HEK293 (cell line): ENCODE measurements at regions not wholly inside any gene's neighbourhood (a gene's known extent, or its start where the extent isn't known, plus 50 kb on each side); places are given as distances from the start of the nearest gene placed in this dataset.

Source experiments
- CTCF ChIA-PET: fragments of 350-600 bp; formaldehyde crosslinking; extraction: SDS; loops from one replicate; lab custom pipeline; 2021; ENCODE audit warnings: antibody characterized with exemption; lab: Yijun Ruan, JAX
- POLR2A ChIA-PET: fragments of 300-600 bp; formaldehyde crosslinking; extraction: SDS; loops from one replicate; lab custom pipeline; 2020; ENCODE audit warnings: antibody characterized with exemption, inconsistent platforms; lab: Yijun Ruan, JAX
- H3K27ac ChIP-seq: fragments of 200-500 bp; sonication (Bioruptor generic); 2 replicates; pipeline ENCODE4 v1.5.1; 2014; ENCODE audit warnings: low read depth, low read length, control low read depth, inconsistent platforms; ENCODE audit errors: extremely low read depth
- H3K36me3 ChIP-seq, 2 experiments: fragments of 200-500 bp in 1 of 2; sonication (Bioruptor generic) in 1 of 2; 1 replicate in 1 of 2; 2 replicates in 1 of 2; pipeline ENCODE4 v1.5.1; 2014 to 2017; ENCODE audit warnings: inconsistent platforms in 2 of 2, low read length in 2 of 2; ENCODE audit not compliant: control insufficient read depth in 2 of 2, insufficient read depth in 1 of 2
- H3K4me1 ChIP-seq: fragments of 200-500 bp; sonication (Bioruptor generic); 2 replicates; pipeline ENCODE4 v1.5.1; 2014; ENCODE audit warnings: mild to moderate bottlenecking, low read length, inconsistent platforms; ENCODE audit not compliant: control insufficient read depth, insufficient read depth
- H3K4me3 ChIP-seq: 2 replicates; pipeline ENCODE4 v1.5.1; 2011; ENCODE audit warnings: low read depth, mild to moderate bottlenecking, control low read depth, low read length, moderate library complexity
- H3K9me3 ChIP-seq: fragments of 200-500 bp; sonication (Bioruptor generic); 2 replicates; pipeline ENCODE4 v1.5.1; 2014; ENCODE audit warnings: low read depth, low read length, inconsistent platforms; ENCODE audit not compliant: control insufficient read depth, insufficient read depth
- HOXC10 ChIP-seq: sonication (generic); formaldehyde crosslinking; IDR thresholded peaks from 2 replicates; pipeline ENCODE4 v1.8.1; 2023; ENCODE audit warnings: mild to moderate bottlenecking, missing genetic modification reagents
- MEIS1 ChIP-seq: sonication (generic); formaldehyde crosslinking; IDR thresholded peaks from 2 replicates; pipeline ENCODE4 v1.8.1; 2022; ENCODE audit warnings: missing genetic modification reagents, mild to moderate bottlenecking, borderline replicate concordance
- ZFP69B ChIP-seq: fragments of 450-650 bp; formaldehyde crosslinking; IDR thresholded peaks from 2 replicates; pipeline ENCODE4 v1.5.1; 2016; ENCODE audit warnings: missing biosample characterization, missing genetic modification characterization
- ZNF223 ChIP-seq: fragments of 450-650 bp; formaldehyde crosslinking; IDR thresholded peaks from 2 replicates; pipeline ENCODE4 v1.5.1; 2016; ENCODE audit warnings: missing biosample characterization, missing genetic modification characterization
- TF ChIP-seq, protein P1 (sequence below): fragments of 450-650 bp; formaldehyde crosslinking; IDR thresholded peaks from 2 replicates; pipeline ENCODE4 v1.5.1; 2016; ENCODE audit warnings: missing biosample characterization, missing genetic modification characterization, low read depth

DNA sequence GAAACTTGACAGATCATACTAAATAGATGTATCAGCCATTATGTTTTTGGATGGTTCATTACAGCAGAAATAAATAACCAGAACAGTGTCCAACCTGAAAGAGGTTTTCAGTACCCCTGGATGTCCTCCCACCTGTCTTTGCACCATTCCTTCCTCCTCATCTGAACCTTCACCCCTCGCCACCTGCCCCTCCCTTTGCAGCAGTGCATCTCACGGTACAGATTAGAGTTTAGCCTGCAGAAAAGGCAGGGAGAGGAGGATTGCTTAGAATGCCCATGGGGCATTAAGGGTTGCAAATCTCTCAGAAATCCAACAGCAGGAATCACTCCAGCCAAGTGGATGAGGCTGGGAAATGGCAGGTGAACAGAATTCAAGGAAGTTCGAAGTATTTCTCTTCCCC lies 155.0 kb downstream of the HS3ST2 start:
- Histone ChIP-seq H3K27ac (no peak overlapping the region), H3K9me3 (no peaks in the 10 kb centered on the region), H3K4me3 (no peak overlapping the region), H3K4me1 (no peaks in the 10 kb centered on the region), H3K36me3 (no peaks in the 10 kb centered on the region)
- CTCF ChIA-PET = no interaction called here
- TF ChIP-seq ZFP69B (tag by site-specific recombination) = no peak
- TF ChIP-seq HOXC10 = no peak
- TF ChIP-seq, all 188 proteins: peak for 0
- POLR2A ChIA-PET = no interaction called here

DNA sequence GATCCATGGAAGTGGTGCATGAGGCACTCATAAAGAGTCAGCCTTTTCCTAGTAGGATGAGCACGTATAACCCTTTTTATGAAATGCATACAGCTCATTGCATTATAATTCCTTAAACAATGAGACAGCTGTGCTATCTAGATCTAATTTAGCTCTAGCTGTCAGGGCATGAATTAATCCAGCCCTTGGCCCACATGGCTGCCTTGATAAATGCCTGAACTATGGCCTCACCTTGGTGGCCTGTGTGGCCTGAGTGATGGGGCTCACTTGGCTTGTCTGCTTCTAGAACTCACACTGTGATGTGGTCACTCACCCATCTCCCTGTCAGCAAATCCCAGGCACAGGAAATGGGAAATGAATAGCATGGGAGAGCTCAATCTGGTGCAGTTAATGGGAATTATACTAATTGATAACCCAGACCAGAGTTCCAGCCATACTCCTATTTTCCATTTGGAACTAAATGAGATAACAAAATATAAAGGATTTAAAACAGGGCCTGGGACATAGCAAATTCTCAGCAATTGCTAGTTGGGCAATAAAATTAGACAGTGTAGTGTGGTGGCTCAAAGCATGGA lies 153.6 kb downstream of the HS3ST2 start:
- Histone ChIP-seq H3K27ac (no peak overlapping the region), H3K36me3 (no peaks in the 10 kb centered on the region), H3K4me1 (no peaks in the 10 kb centered on the region), H3K4me3 (no peak overlapping the region), H3K9me3 (no peaks in the 10 kb centered on the region)
- TF ChIP-seq, protein P1, sequence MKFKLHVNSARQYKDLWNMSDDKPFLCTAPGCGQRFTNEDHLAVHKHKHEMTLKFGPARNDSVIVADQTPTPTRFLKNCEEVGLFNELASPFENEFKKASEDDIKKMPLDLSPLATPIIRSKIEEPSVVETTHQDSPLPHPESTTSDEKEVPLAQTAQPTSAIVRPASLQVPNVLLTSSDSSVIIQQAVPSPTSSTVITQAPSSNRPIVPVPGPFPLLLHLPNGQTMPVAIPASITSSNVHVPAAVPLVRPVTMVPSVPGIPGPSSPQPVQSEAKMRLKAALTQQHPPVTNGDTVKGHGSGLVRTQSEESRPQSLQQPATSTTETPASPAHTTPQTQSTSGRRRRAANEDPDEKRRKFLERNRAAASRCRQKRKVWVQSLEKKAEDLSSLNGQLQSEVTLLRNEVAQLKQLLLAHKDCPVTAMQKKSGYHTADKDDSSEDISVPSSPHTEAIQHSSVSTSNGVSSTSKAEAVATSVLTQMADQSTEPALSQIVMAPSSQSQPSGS (tag by site-specific recombination) = no peak
- no peak for TF ChIP-seq MEIS1 (CRISPR knock-in tag)
- no peak for TF ChIP-seq ZNF223 (tag by site-specific recombination)
- ChIA-PET POLR2A (no interaction called here), CTCF (interaction anchor here (1.4 to 1.9 kb wide), 2 partner anchors 10 to 68 kb away, joined by 3 to 5 read pairs; no protein-coding TSS in a partner anchor)
